K562 (cell line): ENCODE measurements at regions not wholly inside any gene's neighbourhood (a gene's known extent, or its start where the extent isn't known, plus 50 kb on each side); places are given as distances from the start of the nearest gene placed in this dataset.

Source experiments
- CHD1 ChIP-seq: fragments of 200-600 bp; sonication (generic); IDR thresholded peaks from one replicate; pipeline ENCODE4 v1.6.1; 2012; ENCODE audit warnings: mild to moderate bottlenecking, moderate library complexity, low read length, inconsistent platforms
- CREB1 ChIP-seq, 2 experiments: sonication (generic) in 1 of 2; formaldehyde crosslinking in 1 of 2; IDR thresholded peaks; 2 replicates each; pipeline versions ENCODE4 v1.6.1 to v1.8.0; 2012 to 2022; ENCODE audit warnings: inconsistent platforms in 1 of 2, mild to moderate bottlenecking in 1 of 2, missing genetic modification reagents in 1 of 2, moderate library complexity in 1 of 2
- CTCF ChIP-seq, 3 experiments: IDR thresholded peaks in 2 of 3; conservative IDR thresholded peaks in 1 of 3; 2 replicates each; pipeline ENCODE4 v1.5.1; 2011 to 2012; ENCODE audit warnings: low read length in 3 of 3, mild to moderate bottlenecking in 3 of 3, control low read depth in 2 of 3, improper control_type of control experiment in 1 of 3, inconsistent platforms in 1 of 3, low read depth in 1 of 3, mixed read lengths in 1 of 3, moderate library complexity in 1 of 3; ENCODE audit not compliant: insufficient read depth in 2 of 3
- FOXA3 ChIP-seq, 2 experiments: fragments of 450-650 bp in 1 of 2; sonication (generic) in 1 of 2; formaldehyde crosslinking; IDR thresholded peaks in 1 of 2; conservative IDR thresholded peaks in 1 of 2; 2 replicates each; pipeline versions ENCODE4 v1.4.0 to v1.8.0; 2020 to 2022; ENCODE audit warnings: mild to moderate bottlenecking in 2 of 2, missing genetic modification reagents in 1 of 2
- GATA2 ChIP-seq: sonication (generic); formaldehyde crosslinking; IDR thresholded peaks from 2 replicates; pipeline ENCODE4 v1.4.0; 2020; ENCODE audit warnings: mild to moderate bottlenecking, missing genetic modification reagents
- NEUROD1 ChIP-seq: fragments of 150-350 bp; IDR thresholded peaks from 2 replicates; pipeline ENCODE4 v1.6.1; 2014; ENCODE audit warnings: borderline replicate concordance, low read length, low read depth; ENCODE audit not compliant: partially characterized antibody
- NFYB ChIP-seq: IDR thresholded peaks from 2 replicates; pipeline ENCODE4 v1.6.1; 2011; ENCODE audit warnings: mild to moderate bottlenecking, moderate library complexity; ENCODE audit not compliant: insufficient read length; ENCODE audit errors: extremely low read depth
- POLR2A ChIP-seq: fragments of 450-650 bp; conservative IDR thresholded peaks from 2 replicates; pipeline ENCODE4 v1.6.1; 2016
- TCF3 ChIP-seq: sonication (generic); formaldehyde crosslinking; IDR thresholded peaks from 2 replicates; pipeline ENCODE4 v1.4.0; 2020; ENCODE audit warnings: mild to moderate bottlenecking, missing genetic modification reagents
- TEAD2 ChIP-seq: fragments of 450-650 bp; IDR thresholded peaks from 2 replicates; pipeline ENCODE4 v1.6.1; 2016; ENCODE audit warnings: missing genetic modification characterization, control low read depth, missing compliant biosample characterization
- UBTF ChIP-seq, 2 experiments: IDR thresholded peaks; 2 replicates each; pipeline ENCODE4 v1.6.1; 2012; ENCODE audit warnings: improper control_type of control experiment in 2 of 2, low read depth in 2 of 2, low read length in 2 of 2, borderline replicate concordance in 1 of 2
- ZNF830 ChIP-seq: fragments of 250-450 bp; sonication (Bioruptor Pico); IDR thresholded peaks from 2 replicates; pipeline ENCODE4 v1.5.0; 2021; ENCODE audit warnings: mild to moderate bottlenecking
- TF ChIP-seq, protein P1 (sequence below), 2 experiments: fragments of 450-650 bp; IDR thresholded peaks; 2 replicates each; pipeline ENCODE4 v1.6.1; 2016
- TF ChIP-seq, protein P2 (sequence below), 2 experiments: fragments of 450-650 bp; formaldehyde crosslinking in 1 of 2; IDR thresholded peaks; 2 replicates each; pipeline versions ENCODE4 v1.4.0 to v1.6.1; 2014 to 2020; ENCODE audit warnings: mild to moderate bottlenecking in 2 of 2, borderline replicate concordance in 1 of 2, low read depth in 1 of 2

- no peak for TF ChIP-seq FOXA3 (CRISPR knock-in tag; conservative IDR thresholded peaks at IDR 0.05 in 1 of 2, IDR thresholded peaks at IDR 0.05 in 1 of 2)
- TF ChIP-seq, protein P1, sequence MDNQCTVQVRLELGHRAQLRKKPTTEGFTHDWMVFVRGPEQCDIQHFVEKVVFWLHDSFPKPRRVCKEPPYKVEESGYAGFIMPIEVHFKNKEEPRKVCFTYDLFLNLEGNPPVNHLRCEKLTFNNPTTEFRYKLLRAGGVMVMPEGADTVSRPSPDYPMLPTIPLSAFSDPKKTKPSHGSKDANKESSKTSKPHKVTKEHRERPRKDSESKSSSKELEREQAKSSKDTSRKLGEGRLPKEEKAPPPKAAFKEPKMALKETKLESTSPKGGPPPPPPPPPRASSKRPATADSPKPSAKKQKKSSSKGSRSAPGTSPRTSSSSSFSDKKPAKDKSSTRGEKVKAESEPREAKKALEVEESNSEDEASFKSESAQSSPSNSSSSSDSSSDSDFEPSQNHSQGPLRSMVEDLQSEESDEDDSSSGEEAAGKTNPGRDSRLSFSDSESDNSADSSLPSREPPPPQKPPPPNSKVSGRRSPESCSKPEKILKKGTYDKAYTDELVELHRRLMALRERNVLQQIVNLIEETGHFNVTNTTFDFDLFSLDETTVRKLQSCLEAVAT (IDR thresholded peaks at IDR 0.05) = no peak
- no peak for TF ChIP-seq CREB1 (IDR thresholded peaks at IDR 0.05)
- no peak for TF ChIP-seq CREB1 (CRISPR knock-in tag; IDR thresholded peaks at IDR 0.05)
- no peak for TF ChIP-seq TEAD2 (tag)
- no peak for TF ChIP-seq ZNF830
- TF ChIP-seq, protein P2, sequence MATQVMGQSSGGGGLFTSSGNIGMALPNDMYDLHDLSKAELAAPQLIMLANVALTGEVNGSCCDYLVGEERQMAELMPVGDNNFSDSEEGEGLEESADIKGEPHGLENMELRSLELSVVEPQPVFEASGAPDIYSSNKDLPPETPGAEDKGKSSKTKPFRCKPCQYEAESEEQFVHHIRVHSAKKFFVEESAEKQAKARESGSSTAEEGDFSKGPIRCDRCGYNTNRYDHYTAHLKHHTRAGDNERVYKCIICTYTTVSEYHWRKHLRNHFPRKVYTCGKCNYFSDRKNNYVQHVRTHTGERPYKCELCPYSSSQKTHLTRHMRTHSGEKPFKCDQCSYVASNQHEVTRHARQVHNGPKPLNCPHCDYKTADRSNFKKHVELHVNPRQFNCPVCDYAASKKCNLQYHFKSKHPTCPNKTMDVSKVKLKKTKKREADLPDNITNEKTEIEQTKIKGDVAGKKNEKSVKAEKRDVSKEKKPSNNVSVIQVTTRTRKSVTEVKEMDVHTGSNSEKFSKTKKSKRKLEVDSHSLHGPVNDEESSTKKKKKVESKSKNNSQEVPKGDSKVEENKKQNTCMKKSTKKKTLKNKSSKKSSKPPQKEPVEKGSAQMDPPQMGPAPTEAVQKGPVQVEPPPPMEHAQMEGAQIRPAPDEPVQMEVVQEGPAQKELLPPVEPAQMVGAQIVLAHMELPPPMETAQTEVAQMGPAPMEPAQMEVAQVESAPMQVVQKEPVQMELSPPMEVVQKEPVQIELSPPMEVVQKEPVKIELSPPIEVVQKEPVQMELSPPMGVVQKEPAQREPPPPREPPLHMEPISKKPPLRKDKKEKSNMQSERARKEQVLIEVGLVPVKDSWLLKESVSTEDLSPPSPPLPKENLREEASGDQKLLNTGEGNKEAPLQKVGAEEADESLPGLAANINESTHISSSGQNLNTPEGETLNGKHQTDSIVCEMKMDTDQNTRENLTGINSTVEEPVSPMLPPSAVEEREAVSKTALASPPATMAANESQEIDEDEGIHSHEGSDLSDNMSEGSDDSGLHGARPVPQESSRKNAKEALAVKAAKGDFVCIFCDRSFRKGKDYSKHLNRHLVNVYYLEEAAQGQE (IDR thresholded peaks at IDR 0.05; ENCODE audit: borderline replicate concordance) = no peak
- TF ChIP-seq, protein P2 (CRISPR knock-in tag; IDR thresholded peaks at IDR 0.05; ENCODE audit: low read depth) = no peak
- no peak for TF ChIP-seq CHD1
- TF ChIP-seq NEUROD1 = no peak
- no peak for TF ChIP-seq CTCF (IDR thresholded peaks at IDR 0.05 in 2 of 3, conservative IDR thresholded peaks at IDR 0.05 in 1 of 3; ENCODE audit: insufficient read depth in 2 of 3, low read depth in 1 of 3, low read length in 3 of 3)
- TF ChIP-seq TCF3 (CRISPR knock-in tag) = no peak
- no peak for TF ChIP-seq POLR2A
- no peak for TF ChIP-seq GATA2 (CRISPR knock-in tag)
- no peak for TF ChIP-seq NFYB
- TF ChIP-seq UBTF (IDR thresholded peaks at IDR 0.05; ENCODE audit: borderline replicate concordance in 1 of 2, low read depth in 2 of 2, low read length in 2 of 2) = no peak
Observed at GRCh38 chr20:52799130-52799529, 173.0 kb upstream of the TSHZ2 start.
